Pons (tissue), 1 donor: ENCODE measurements at regions not wholly inside any gene's neighbourhood (a gene's known extent, or its start where the extent isn't known, plus 50 kb on each side); places are given as distances from the start of the nearest gene placed in this dataset.
"Not testable (repeated sequence)": the region's sequence is repeated elsewhere in the genome, so short reads cannot be mapped to it uniquely, and the experiment has no call there.

ENCODE experiments used
- DNase-seq: peaks from one replicate; pipeline ENCODE4 v3.0.0-alpha.2; 2016; ENCODE audit warnings: low spot score

DNA sequence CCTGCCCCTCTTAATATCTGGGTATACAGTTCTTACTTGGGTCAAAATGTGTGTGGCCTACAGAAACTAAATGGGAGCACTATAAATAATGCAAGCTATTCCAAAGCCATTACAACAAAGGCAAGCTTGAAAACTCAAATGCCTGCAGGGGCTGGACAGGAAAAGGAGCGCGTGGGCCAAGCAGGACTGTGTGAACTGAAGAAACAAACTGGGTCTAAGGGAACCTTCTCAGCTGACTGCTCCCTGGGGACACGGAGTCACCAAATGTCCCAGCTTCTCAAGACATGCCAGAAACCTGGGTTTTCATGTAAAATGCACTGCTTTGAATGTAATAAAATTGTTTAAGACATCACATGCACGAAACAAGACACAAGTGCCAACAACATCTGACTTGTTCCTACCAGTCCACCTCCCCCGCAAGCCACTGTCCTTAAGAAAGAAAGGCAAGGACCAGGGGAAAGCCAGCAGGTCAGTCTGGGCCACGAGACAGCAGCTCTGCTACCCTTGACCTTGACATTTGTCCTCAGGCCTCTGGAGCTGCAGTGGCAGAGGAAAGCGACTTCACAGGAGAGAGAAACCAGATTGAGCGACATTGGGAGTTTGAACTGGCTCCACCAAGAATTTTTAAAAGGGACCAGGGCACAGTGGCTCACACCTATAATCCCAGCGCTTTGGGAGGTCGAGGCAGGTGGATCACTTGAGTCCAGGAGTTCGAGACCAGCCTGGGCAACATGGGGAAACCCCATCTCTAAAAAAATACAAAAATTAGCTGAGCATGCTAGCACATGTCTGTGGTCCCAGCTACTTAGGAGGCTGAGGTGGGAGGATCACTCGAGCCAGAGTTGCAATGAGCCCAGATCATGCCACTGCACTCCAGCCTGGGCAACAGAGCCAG, 89.7 kb upstream of the SH3BP4 start:
- DNase-seq = peak; percentile 46

DNA sequence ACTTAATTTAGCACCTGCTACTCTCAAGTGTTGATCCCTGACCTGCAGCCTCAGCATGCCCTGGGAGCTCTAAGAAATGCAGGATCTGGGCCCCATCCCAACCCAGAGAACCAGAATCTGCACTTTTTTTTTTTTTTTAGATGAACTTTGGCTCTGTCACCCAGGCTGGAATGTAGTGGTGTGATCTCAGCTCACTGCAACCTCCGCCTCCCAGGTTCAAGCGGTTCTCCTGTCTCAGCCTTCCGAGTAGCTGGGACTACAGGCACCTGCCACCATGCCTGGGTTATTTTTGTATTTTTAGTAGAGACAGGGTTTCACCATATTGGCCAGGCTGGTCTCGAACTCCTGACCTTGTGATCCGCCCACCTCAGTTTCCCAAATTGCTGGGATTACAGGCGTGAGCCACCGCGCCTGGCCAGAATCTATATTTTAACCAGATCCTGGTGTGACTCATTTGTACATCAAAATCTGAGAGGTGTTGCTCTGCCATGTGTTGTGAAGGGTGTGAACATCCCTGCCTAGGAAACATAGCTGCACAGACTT, 92.4 kb upstream of the SH3BP4 start:
- DNase-seq = not testable (repeated sequence)

DNA sequence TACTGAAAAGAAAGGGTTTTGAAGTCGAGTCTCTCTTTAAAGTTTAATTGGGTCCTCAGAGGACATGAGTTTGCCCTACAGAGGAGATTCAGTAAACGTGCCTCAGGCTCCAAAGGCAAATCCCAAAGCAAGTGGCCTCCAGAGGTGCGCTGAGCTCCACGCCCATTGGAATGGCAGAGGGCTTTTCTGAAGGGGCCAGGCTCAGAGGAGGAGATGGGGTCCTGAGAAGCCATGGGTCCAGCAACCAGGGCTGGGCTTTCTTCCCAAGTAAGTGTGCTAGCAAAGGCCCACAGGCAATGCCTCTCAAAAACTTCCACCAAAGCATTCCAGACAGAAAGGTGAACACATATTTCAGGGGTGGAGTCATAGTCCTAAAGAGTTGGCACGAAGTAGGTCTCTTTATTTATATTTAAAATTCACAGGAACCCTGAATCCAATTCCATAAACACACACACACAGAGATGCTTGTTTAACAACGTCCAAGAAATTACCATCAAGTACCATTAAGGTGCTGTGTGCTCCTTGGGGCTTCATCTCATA, 93.0 kb upstream of the SH3BP4 start:
- DNase-seq = no peak

DNA sequence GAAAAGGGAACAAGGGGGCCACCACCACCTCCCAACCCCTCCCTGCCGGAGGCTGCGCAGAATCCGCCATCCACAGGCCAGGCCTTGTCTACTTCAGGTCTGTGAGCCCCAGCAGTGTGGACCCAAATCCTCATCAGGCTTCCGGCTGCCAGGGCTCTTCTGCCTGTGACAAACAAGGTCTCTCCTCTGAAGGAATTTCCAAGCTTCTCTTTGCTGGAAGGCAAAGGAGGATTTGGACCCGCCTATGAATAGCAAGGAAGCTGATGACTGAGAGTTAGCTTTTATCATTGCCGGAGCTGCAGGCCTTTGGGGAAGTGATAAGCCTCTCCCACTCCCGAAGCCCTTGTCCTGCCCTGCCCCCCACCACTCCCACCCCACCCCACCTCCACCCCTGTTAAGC, 93.7 kb upstream of the SH3BP4 start:
- DNase-seq = no peak

DNA sequence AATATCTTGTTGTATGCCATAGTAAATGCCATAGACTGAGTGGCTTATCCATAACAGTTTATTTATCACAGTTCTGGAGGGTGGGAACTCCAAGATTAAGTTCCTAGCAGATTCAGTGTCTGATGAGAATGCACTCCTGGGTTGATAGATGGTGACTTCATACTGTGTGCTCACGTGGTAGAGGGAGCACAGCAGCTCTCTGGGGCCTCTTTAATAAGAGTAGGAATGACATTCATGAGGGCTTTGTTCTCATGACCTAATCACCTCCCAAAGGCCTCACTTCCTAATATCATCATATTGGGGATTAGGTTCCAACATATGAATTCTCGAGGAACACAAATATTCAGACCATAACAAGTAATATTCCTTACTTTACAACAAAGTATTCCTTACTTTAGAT, 98.1 kb upstream of the SH3BP4 start:
- DNase-seq = no peak

DNA sequence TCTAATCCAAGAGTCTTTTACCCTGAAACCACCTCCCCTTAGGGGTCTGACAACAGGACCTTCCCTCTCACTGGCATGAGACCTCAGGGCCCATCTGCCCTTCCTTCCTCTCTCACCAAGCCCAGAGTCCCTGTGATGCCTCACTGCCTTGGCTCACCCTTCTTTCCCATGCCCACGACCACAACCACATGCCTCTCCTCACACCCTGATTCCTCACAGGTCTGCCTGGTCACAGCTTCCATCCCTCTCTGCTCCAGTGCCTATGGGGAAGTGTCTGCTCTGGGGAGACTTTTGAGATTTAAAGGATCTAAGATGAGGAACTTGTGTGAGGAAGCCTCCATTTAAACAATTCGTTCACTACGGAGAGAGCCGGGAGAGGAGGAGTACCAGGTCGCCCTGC, 98.9 kb upstream of the SH3BP4 start:
- DNase-seq = no peak

DNA sequence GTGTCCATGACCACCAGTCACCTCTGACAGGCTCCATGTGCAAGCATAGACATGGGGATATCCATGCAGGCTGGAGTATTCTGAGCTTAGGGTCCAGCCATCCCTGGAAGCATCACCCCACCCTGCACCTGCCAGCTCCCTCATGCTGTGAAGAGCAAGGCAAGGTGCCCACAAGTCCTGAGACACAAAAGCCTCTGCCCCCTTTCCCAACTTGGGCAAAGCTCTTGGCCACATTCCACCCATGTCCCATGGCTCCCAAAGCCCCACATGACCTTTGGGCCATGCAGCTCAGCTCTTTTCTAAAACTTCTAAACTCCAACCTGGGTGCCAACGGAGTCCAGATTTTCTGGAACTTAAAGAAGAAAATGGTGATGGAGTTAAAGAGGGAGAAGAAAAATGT, 99.8 kb upstream of the SH3BP4 start:
- no peak for DNase-seq

DNA sequence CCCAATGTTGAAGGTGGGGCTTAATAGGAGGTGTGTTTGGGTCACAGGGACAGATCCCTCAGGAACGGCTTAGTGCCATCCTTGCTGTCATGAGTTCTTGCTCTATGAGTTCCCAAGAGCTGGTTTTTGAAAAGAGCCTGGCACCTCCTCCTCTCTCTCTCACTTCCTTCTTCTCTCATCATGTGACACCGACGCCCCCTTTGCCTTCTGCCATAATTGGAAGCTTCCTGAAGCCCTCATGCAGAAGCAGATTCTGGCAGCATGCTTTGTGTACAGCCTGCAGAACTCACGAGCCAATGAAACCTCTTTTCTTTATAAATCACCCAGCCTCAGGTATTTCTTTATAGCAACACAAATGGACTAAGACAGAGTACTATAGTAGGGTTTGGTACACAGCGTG, 100.4 kb upstream of the SH3BP4 start:
- DNase-seq = no peak

DNA sequence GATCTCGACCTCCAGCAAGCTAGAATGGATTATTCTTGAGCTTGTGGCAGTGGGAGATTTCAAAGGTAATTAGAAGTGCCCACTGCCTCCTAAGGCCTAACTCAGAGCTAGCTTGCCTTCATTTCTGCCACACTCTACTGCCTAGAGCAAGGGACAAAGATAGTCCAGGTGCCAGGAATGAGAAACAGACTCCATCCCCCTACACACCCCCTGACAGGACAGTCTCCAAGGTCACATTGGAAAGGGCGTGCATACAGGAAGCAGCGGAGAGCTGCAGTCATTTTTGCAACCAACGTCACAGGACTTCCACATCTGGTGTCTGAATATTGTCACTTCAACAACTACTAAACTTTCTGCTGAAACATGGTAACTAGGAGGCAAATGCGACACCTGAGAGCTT, 101.0 kb upstream of the SH3BP4 start:
- DNase-seq = no peak

DNA sequence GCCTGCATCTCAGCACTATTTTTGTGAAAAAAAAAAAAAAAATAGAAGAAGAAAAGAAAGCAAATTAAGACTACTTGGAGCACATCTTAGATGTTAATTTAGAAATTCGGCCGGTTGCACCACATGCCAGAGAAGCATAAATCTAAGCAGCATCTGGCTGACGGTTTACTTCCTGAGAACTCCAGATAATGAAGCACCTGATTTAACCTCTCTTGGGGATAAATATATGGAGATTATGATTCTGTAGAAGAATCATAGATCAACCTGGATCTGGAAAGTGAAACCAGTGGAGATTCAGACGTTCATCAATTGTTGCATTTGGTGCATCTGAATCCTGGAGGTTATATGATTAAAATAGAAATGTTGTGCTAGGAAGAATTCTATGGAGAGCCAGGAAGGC, 102.1 kb upstream of the SH3BP4 start:
- DNase-seq = no peak

DNA sequence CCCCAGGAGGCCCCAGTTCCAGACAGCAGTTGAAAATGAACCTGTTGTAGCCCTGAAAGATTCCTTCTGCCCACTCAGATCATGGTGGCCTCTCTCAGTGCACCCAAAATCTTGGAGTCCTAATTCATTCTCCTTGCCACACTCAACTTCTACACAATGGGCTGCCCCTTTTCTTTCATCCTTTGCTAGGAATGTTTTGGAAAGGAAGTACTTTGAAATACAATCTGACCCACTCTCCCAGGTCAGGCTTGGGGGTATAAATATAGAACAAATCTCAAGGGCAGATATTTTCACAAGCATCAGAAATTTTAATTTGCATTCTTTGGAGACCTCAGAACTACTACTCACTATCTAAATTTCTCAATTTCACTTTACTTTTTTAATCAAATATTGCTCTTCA, 103.2 kb upstream of the SH3BP4 start:
- no peak for DNase-seq

DNA sequence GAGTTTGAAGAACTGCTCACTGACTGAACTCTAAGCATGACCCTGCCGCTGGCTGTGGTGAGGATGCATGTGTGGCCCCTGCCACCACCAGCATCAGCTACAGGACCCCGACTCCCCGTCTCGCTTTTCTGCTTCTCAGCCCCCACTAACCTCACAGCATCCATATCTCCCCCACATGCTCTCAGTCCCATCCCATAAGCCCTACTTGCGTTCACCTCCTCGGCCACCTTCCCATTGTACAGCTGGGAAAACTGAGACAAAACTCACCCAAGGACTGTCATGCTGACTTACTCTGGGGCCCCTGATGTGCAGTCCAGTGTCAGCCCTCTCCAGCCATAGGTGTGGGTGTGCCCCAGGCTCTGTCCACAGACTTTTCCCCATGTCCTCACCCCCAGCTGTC, 104.2 kb upstream of the SH3BP4 start:
- no peak for DNase-seq

DNA sequence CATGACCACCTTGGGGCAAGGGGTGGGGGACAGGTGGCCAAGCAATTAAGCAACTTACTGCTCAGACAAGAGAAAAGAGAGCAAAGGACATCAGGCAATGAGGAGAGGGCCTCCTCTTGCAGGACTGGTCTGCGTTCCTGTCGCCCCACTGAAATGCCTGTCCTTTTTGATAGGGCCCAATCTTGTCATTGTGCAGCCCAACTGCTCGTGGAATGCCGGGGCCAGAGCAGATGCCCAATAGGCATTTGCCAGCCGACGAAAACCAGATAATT, 104.5 kb upstream of the SH3BP4 start:
- no peak for DNase-seq

DNA sequence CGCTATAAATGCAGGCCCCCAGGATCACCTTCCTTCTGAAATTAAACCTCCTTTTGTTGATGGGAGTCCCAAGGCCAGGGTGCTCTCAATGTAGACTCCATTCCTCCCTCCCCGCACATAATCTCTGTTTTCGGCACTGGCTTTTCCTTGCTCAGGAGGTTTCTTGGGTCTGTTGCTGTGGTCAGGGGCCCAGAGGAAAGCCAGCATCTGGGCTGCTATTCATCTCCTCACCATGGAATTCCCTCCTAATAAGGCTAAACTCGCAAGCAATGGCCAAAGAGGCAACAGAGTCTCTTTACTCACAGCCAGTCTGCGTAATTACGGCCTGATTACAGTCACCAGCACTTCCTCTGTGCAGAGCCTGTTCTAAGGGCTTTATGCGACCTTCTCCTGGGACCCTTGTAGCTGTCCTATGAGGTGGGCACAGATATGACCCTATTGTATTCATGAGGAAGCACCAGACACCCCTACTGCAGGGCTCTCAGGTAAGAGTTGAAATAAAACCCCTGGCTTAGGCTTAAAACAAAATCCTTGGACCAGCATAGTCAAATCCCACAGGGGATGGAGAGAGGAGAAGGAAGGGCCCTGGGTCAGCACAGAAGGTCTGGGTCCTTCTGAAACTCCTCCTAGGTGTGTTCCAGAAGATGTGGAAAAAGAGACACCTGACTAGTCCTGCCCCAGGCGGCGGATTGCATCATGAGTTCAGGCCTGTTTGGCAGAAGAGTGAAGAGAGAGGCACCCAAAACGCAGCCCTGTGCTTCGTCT, 105.0 kb upstream of the SH3BP4 start:
- DNase-seq = no peak

DNA sequence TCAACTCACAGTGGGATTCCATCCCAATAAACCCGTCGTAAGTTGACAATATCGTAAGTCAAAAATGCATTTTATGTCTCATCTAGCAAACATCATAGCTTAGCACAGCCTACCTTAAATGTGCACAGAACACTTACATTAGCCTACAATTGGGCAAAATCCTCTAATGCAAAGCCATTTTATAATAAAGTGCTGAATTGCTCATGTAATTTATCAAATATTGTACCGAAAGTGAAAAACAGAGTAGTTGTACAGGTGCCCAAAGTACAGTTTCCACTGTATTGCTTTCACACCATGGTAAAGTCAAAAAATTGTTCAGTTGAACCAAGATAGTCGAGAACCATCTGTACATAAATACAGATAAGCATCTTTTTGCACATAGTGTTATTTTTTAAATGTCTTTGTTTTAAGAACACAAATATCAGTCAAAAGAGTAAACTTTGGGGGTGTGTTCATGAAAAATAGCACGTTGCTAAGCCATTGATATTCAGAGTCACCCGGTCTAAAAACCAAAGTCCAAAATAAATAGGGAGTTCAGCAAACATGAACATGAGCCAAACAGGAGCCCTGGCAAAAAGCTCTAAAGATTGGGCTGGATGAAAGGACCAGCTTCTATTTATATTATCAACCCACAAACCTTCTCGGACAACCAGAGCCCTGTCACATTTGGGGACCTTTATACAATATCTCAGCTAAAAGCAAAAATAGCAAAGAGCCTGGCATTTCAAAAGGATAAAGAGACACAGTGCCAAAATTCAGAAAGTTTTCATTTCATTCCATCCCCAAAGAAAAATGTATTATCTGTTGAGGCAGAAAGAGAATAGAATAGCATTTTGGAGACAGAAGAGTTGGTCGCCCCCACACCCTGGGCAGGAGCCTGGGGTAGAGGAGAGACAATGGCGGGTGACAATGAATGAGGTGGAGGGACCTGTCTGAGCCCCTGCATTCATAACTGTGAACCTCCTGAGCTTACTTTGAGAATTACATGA, 105.9 kb upstream of the SH3BP4 start:
- no peak for DNase-seq

DNA sequence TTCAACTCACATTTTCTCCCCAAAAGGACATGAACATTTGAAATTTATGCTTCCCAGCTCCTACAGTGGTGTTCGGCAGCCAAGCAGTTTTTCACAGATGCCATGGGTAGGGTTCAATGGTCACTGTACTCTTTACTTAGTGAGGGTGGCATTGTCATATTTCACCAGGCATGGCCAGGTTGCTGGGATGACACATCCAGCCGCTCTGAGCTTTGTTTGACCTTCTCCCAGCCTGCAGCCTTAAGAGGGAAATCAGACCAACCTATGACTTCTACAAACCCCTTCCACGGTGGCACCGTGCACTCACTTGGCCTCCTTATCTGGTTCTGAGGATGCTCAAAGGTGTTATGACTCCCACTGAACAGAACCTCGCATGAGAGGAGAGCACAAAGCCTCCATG, 108.4 kb upstream of the SH3BP4 start:
- no peak for DNase-seq

DNA sequence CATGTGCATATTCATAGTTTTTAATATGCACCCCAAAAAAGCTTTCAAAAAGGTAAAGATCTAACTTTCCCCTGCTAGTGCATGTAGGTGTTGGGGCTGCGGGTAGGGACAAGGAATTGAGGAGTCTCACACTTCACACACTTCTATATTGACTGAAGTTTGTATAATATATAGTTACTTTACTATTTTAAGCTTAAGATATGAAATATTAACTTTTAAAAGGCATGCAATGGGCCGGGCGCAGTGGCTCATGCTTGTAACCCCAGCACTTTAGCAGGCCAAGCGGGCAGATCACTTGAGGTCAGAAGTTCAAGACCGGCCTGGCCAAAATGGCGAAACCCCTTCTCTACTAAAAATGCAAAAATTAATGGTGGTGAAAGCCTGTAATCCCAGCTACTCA, 109.1 kb upstream of the SH3BP4 start:
- DNase-seq = no peak

DNA sequence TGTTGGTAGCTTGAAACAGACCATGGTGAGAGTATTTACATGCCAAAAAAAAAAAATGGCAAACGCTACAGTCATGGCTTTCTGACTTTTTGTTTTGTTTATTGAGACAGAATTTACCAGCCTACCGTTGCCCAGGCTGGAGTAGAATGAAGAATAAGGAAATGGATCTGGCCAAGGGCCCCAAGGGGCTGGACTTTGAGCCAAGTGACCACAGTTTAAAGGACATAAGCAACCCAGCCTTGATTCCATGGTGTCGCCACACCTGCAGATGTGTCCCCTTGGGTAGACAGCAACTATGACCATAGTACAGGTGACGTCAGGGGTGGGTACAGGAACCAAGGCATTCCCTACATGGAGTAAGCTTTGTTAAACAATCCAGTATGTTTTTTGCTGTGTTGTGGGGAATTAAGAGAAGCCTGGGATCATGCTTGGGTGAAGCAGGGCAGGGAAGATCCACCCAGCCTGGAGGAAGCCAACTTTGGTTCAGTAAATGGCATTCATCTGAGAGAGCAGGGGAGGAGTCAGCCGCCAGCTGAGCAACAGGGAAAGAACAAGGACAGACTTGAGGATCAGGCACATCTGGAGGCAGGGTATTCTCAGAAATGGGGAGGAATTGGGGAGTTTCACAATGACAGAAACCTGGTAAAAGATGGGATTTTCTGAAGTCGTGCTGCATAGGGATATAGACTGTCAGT, 110.3 kb upstream of the SH3BP4 start:
- no peak for DNase-seq

DNA sequence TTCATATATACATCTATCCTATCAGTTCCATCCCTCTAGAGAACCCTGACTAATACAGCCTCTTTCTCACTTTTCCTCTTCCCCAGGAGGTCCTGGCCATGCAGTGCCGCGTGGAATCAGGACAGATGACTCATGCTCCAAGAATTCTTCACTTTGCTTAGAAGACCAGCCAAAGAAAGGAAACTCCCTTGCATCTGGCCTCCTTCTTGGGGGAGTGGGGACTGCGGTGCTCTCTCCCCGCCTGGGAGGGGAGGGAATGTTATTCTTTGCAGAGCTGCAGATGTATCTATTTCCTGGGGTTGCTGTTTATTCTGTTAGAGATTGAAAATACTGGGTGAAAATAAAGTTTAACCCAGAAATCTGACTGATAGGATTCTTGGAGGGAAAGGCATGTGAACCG, 111.5 kb upstream of the SH3BP4 start:
- DNase-seq = peak; percentile 40

DNA sequence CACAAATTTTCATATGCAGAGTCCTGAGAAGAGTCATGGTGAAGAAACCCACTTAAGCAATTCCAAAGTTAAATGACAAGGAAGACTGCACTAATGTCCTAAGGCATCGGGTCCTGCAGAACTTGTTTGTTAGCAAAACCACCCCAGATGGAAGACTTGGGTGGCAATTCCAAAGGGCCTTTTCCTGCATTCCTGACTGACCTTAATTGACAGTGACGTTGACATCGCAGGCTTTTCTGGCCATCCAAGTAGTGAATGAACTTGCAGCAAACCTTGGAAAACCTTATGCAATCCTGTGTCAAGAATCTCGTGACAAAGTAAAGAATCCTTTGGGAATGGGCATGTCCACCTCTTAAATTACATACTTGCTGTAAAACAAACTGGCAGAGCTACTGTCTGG, 112.5 kb upstream of the SH3BP4 start:
- no peak for DNase-seq

DNA sequence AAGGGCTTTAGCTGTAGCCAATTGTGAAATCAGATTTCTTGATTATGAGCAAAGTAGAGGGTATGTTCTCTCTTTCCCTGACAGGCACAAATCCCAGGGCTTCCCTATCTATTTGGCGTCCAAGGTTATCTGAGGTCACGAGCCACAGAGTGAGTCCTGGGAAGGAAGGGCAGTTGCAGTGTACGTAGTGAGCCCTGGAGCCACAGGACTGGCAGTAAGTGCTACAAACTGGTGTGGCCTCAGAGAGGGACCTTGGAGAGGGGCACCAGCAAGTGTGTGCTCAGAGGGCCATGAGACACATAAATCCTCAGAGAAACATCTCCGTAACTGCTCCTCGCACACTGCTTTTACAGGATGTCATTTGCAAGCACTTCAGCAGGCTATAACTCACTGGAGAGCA, 115.5 kb upstream of the SH3BP4 start:
- no peak for DNase-seq
